ENCODE measurements at regions not wholly inside any gene's neighbourhood (a gene's known extent, or its start where the extent isn't known, plus 50 kb on each side); places are given as distances from the start of the nearest gene placed in this dataset.
"Not testable (repeated sequence)": the region's sequence is repeated elsewhere in the genome, so short reads cannot be mapped to it uniquely, and the experiment has no call there.

GRCh38 chr1:101547357-101547756, 310.5 kb downstream of the S1PR1 start:
- no peak for DNase-seq (ENCODE audit: low read depth in 2 of 2)

- DNase-seq (ENCODE audit: low read depth in 2 of 2): no peak
Observed at GRCh38 chr1:101548376-101548775, 311.6 kb downstream of the S1PR1 start.

GRCh38 chr1:101550581-101550980, 313.8 kb downstream of the S1PR1 start:
- DNase-seq (ENCODE audit: low read depth in 2 of 2): no peak

- no peak for DNase-seq (ENCODE audit: low read depth in 2 of 2)
Observed at GRCh38 chr1:101566883-101567538, 330.2 kb downstream of the S1PR1 start.

GRCh38 chr1:101567582-101568189, 330.9 kb downstream of the S1PR1 start:
- peak; percentile 5 to 37 for DNase-seq (ENCODE audit: low read depth in 2 of 2)

GRCh38 chr1:101587741-101588140, 350.9 kb downstream of the S1PR1 start:
- DNase-seq (ENCODE audit: low read depth in 2 of 2): peak in 1 of 2 donors; percentile 26

- no peak for DNase-seq (ENCODE audit: low read depth in 2 of 2)
Observed at GRCh38 chr1:101588677-101589076, 351.9 kb downstream of the S1PR1 start.

- no peak for DNase-seq (ENCODE audit: low read depth in 2 of 2)
Observed at GRCh38 chr1:101592845-101593244, 356.0 kb downstream of the S1PR1 start.

GRCh38 chr1:101595881-101596374, 359.1 kb downstream of the S1PR1 start:
- DNase-seq (ENCODE audit: low read depth in 2 of 2): no peak

GRCh38 chr1:101600615-101601014, 363.8 kb downstream of the S1PR1 start:
- DNase-seq (ENCODE audit: low read depth in 2 of 2): not testable (repeated sequence)

GRCh38 chr1:101603726-101604125, 366.9 kb downstream of the S1PR1 start:
- no peak for DNase-seq (ENCODE audit: low read depth in 2 of 2)

GRCh38 chr1:101605878-101606277, 369.1 kb downstream of the S1PR1 start:
- DNase-seq (ENCODE audit: low read depth in 2 of 2): no peak

- DNase-seq (ENCODE audit: low read depth in 2 of 2): peak in 1 of 2 donors; percentile 41
Observed at GRCh38 chr1:101613546-101613945, 376.7 kb downstream of the S1PR1 start.

GRCh38 chr1:101618900-101619299, 377.8 kb downstream of the OLFM3 start:
- DNase-seq (ENCODE audit: low read depth in 2 of 2): no peak

- DNase-seq (ENCODE audit: low read depth in 2 of 2): no peak
Observed at GRCh38 chr1:101632548-101633272, 364.0 kb downstream of the OLFM3 start.

GRCh38 chr1:101645810-101646209, 350.9 kb downstream of the OLFM3 start:
- no peak for DNase-seq (ENCODE audit: low read depth in 2 of 2)

GRCh38 chr1:101652484-101652883, 344.2 kb downstream of the OLFM3 start:
- DNase-seq (ENCODE audit: low read depth in 2 of 2): no peak

- DNase-seq (ENCODE audit: low read depth in 2 of 2): peak; percentile 1 to 29
Observed at GRCh38 chr1:101653482-101653946, 343.2 kb downstream of the OLFM3 start.

GRCh38 chr1:101664726-101665125, 332.0 kb downstream of the OLFM3 start:
- no peak for DNase-seq (ENCODE audit: low read depth in 2 of 2)

GRCh38 chr1:101667761-101668160, 329.0 kb downstream of the OLFM3 start:
- DNase-seq (ENCODE audit: low read depth in 2 of 2): no peak

- DNase-seq (ENCODE audit: low read depth in 2 of 2): no peak
Observed at GRCh38 chr1:101683136-101683535, 313.6 kb downstream of the OLFM3 start.

- no peak for DNase-seq (ENCODE audit: low read depth in 2 of 2)
Observed at GRCh38 chr1:101683561-101683960, 313.2 kb downstream of the OLFM3 start.

Measured in dermis microvascular lymphatic vessel endothelial cell (primary cell).